Endodermal cell (in vitro differentiated cells): ENCODE measurements at regions not wholly inside any gene's neighbourhood (a gene's known extent, or its start where the extent isn't known, plus 50 kb on each side); places are given as distances from the start of the nearest gene placed in this dataset.

ENCODE experiments used
- DNase-seq: peaks from one replicate; pipeline ENCODE4 v3.0.0-alpha.2; 2017
- H3K27ac ChIP-seq: 2 replicates; pipeline ENCODE4 v1.5.1; 2013; ENCODE audit warnings: mild to moderate bottlenecking, low read depth, low read length, moderate library complexity
- H3K27me3 ChIP-seq: 2 replicates; pipeline ENCODE4 v1.6.1; 2013; ENCODE audit warnings: mild to moderate bottlenecking, low read length, moderate library complexity; ENCODE audit not compliant: insufficient read depth, control insufficient read depth, poor library complexity, severe bottlenecking
- H3K36me3 ChIP-seq: 2 replicates; pipeline ENCODE4 v1.7.0; 2013; ENCODE audit warnings: mild to moderate bottlenecking, low read length, moderate library complexity; ENCODE audit not compliant: control insufficient read depth, insufficient read depth
- H3K4me1 ChIP-seq: one replicate; pipeline ENCODE4 v1.7.0; 2013; ENCODE audit warnings: low read length; ENCODE audit not compliant: control insufficient read depth, insufficient read depth
- H3K4me3 ChIP-seq: 2 replicates; pipeline ENCODE4 v1.5.1; 2013; ENCODE audit warnings: mild to moderate bottlenecking, low read length, moderate library complexity
- H3K9ac ChIP-seq: 2 replicates; pipeline ENCODE4 v1.6.1; 2013; ENCODE audit warnings: mild to moderate bottlenecking, low read length, moderate library complexity; ENCODE audit not compliant: poor library complexity, severe bottlenecking; ENCODE audit errors: extremely low read depth
- H3K9me3 ChIP-seq: 2 replicates; pipeline ENCODE4 v1.6.1; 2013; ENCODE audit warnings: mild to moderate bottlenecking, low read length, moderate library complexity; ENCODE audit not compliant: control insufficient read depth
- H3K27ac Mint-ChIP-seq: 2 replicates; pipeline ENCODE4 v1.8.0; 2020; ENCODE audit warnings: mixed read lengths
- H3K27me3 Mint-ChIP-seq: 2 replicates; pipeline ENCODE4 v1.8.0; 2021; ENCODE audit warnings: mild to moderate bottlenecking, mixed read lengths; ENCODE audit not compliant: insufficient read depth
- H3K36me3 Mint-ChIP-seq: 2 replicates; pipeline ENCODE4 v1.8.0; 2020; ENCODE audit warnings: low read depth, mixed read lengths
- H3K4me1 Mint-ChIP-seq: 2 replicates; pipeline ENCODE4 v1.8.0; 2020; ENCODE audit warnings: mixed read lengths
- H3K4me3 Mint-ChIP-seq: 2 replicates; pipeline ENCODE4 v1.8.0; 2020; ENCODE audit warnings: mild to moderate bottlenecking, moderate library complexity, mixed read lengths
- H3K9me3 Mint-ChIP-seq: 2 replicates; pipeline ENCODE4 v1.8.0; 2020; ENCODE audit warnings: mild to moderate bottlenecking, mixed read lengths
- CTCF ChIP-seq: fragments of 200-600 bp; sonication (generic); conservative IDR thresholded peaks from 2 replicates; pipeline ENCODE4 v1.5.0; 2021; ENCODE audit warnings: antibody characterized with exemption, mild to moderate bottlenecking
- WGBS, 2 experiments: methylation state at CpG; one replicate each; pipeline versions ENCODE4 v1.1.5 to v1.1.7; 2013; ENCODE audit warnings: missing lambda C conversion rate in 2 of 2, mixed read lengths in 1 of 2; ENCODE audit not compliant: insufficient coverage in 1 of 2, insufficient read length in 1 of 2; 5-methylcytosine and 5-hydroxymethylcytosine counted together

- no peaks in the 10 kb centered on the region for H3K9me3 Mint-ChIP-seq
- H3K9me3 ChIP-seq, result no peaks in the 10 kb centered on the region
- peaks cover 2% of the 10 kb centered on the region for H3K4me1 Mint-ChIP-seq
- H3K9ac ChIP-seq, result no peak overlapping the region
- TF ChIP-seq CTCF, result no peak
- no peaks in the 10 kb centered on the region for H3K4me1 ChIP-seq
- no peaks in the 10 kb centered on the region for H3K27me3 ChIP-seq
- no peak overlapping the region for H3K27ac ChIP-seq
- 88 to 95% methylated on average over 1 to 2 of the region's 2 CpGs for WGBS, 2 experiments
- no peak for DNase-seq
- H3K4me3 Mint-ChIP-seq, result no peak overlapping the region
- no peaks in the 10 kb centered on the region for H3K36me3 Mint-ChIP-seq
- peaks cover 2% of the 10 kb centered on the region for H3K27me3 Mint-ChIP-seq
- no peak overlapping the region for H3K27ac Mint-ChIP-seq
- H3K36me3 ChIP-seq, result no peaks in the 10 kb centered on the region
- no peak overlapping the region for H3K4me3 ChIP-seq
These were observed 97.6 kb upstream of the MAGI3 start for GRCh38 chr1:113292603-113293255.

GRCh38 chr1:113293256-113293626, 97.1 kb upstream of the MAGI3 start:
- peaks cover 2% of the 10 kb centered on the region for H3K27me3 Mint-ChIP-seq
- H3K9me3 Mint-ChIP-seq, result no peaks in the 10 kb centered on the region
- H3K27ac ChIP-seq, result no peak overlapping the region
- no peak overlapping the region for H3K4me3 ChIP-seq
- no peak overlapping the region for H3K4me3 Mint-ChIP-seq
- no peaks in the 10 kb centered on the region for H3K36me3 ChIP-seq
- no peak overlapping the region for H3K9ac ChIP-seq
- H3K4me1 ChIP-seq, result no peaks in the 10 kb centered on the region
- H3K27me3 ChIP-seq, result no peaks in the 10 kb centered on the region
- WGBS, 2 experiments, result 72 to 76% methylated on average over 4 to 10 of the region's 11 CpGs
- peaks cover 2% of the 10 kb centered on the region for H3K4me1 Mint-ChIP-seq
- no peaks in the 10 kb centered on the region for H3K9me3 ChIP-seq
- H3K36me3 Mint-ChIP-seq, result no peaks in the 10 kb centered on the region
- DNase-seq, result no peak
- H3K27ac Mint-ChIP-seq, result no peak overlapping the region
- TF ChIP-seq CTCF, result no peak

- Histone ChIP-seq H3K27me3 (no peaks in the 10 kb centered on the region), H3K27ac (no peak overlapping the region), H3K4me3 (no peak overlapping the region), H3K9me3 (no peaks in the 10 kb centered on the region), H3K36me3 (no peaks in the 10 kb centered on the region), H3K9ac (no peak overlapping the region), H3K4me1 (no peaks in the 10 kb centered on the region)
- Mint-ChIP-seq H3K36me3 (no peaks in the 10 kb centered on the region), H3K27me3 (no peaks in the 10 kb centered on the region), H3K9me3 (no peaks in the 10 kb centered on the region), H3K4me1 (peaks cover 6% of the 10 kb centered on the region), H3K27ac (no peak overlapping the region), H3K4me3 (no peak overlapping the region)
- DNase-seq, result no peak
- WGBS, 2 experiments, result 80 to 90% methylated on average over 1 of the region's 1 CpG
- TF ChIP-seq CTCF, result no peak
These were observed 92.6 kb upstream of the MAGI3 start for GRCh38 chr1:113297749-113298148.
